ENCODE measurements at regions not wholly inside any gene's neighbourhood (a gene's known extent, or its start where the extent isn't known, plus 50 kb on each side); places are given as distances from the start of the nearest gene placed in this dataset.

- Mint-ChIP-seq H3K4me3 (ENCODE audit: unreplicated experiment) (no peak overlapping the region), H3K27me3 (ENCODE audit: insufficient read depth, unreplicated experiment) (no peaks in the 10 kb centered on the region), H3K27ac (ENCODE audit: unreplicated experiment) (no peak overlapping the region), H3K36me3 (ENCODE audit: insufficient read depth, unreplicated experiment) (no peaks in the 10 kb centered on the region), H3K4me1 (ENCODE audit: low read depth, unreplicated experiment) (no peaks in the 10 kb centered on the region), H3K9me3 (ENCODE audit: unreplicated experiment) (no peaks in the 10 kb centered on the region)
- H3K36me3 ChIP-seq (ENCODE audit: control insufficient read depth, insufficient read depth, low read length) = no peaks in the 10 kb centered on the region
- ChIA-PET POLR2A (no interaction called here), CTCF (no interaction called here)
- intact Hi-C loops (cut with micrococcal nuclease; ENCODE audit: unreplicated experiment) = no loop called here
- H3K4me1 ChIP-seq = no peaks in the 10 kb centered on the region
- H3K9me3 ChIP-seq = no peaks in the 10 kb centered on the region
- H3K27me3 ChIP-seq (replicated peaks; ENCODE audit: control insufficient read depth, insufficient read depth, low read length) = no peaks in the 10 kb centered on the region
- no peak overlapping the region for H3K4me3 ChIP-seq (ENCODE audit: low read depth, low read length)
- BruUV-seq (replicated peaks) = no TSS peak
- DNase-seq = no peak
- TF ChIP-seq, protein P1, sequence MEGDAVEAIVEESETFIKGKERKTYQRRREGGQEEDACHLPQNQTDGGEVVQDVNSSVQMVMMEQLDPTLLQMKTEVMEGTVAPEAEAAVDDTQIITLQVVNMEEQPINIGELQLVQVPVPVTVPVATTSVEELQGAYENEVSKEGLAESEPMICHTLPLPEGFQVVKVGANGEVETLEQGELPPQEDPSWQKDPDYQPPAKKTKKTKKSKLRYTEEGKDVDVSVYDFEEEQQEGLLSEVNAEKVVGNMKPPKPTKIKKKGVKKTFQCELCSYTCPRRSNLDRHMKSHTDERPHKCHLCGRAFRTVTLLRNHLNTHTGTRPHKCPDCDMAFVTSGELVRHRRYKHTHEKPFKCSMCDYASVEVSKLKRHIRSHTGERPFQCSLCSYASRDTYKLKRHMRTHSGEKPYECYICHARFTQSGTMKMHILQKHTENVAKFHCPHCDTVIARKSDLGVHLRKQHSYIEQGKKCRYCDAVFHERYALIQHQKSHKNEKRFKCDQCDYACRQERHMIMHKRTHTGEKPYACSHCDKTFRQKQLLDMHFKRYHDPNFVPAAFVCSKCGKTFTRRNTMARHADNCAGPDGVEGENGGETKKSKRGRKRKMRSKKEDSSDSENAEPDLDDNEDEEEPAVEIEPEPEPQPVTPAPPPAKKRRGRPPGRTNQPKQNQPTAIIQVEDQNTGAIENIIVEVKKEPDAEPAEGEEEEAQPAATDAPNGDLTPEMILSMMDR (IDR thresholded peaks at IDR 0.05; ENCODE audit: insufficient read depth in 1 of 2, low read depth in 1 of 2, low read length in 1 of 2, severe bottlenecking in 1 of 2, unreplicated experiment in 1 of 2) = no peak
Measured at GRCh38 chr2:19201911-19202462, 156.4 kb downstream of the OSR1 start.

DNA sequence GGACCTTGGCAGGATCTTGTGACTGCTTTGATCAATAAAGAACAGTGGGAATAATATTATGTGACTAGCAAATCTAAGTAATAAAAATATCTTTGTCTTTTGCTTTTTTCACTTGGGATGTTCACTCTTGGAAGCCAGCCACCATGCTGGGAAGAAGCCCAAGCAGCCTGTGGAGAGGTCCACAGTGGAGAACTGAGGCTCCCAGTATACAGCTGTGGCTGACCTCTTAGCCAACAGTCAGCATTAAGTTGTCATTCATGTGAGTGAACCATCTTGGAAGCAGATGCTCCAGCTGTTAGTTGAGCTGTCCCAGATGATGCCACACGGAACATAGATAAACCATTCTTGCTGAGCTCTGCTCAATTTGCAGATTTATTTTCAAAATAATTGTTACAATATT lies 160.0 kb downstream of the OSR1 start:
- H3K4me1 Mint-ChIP-seq (ENCODE audit: low read depth, unreplicated experiment) = no peaks in the 10 kb centered on the region
- no peaks in the 10 kb centered on the region for H3K27me3 ChIP-seq (replicated peaks; ENCODE audit: control insufficient read depth, insufficient read depth, low read length)
- no peak for DNase-seq
- BruUV-seq (replicated peaks) = no TSS peak
- no peak overlapping the region for H3K4me3 ChIP-seq (ENCODE audit: low read depth, low read length)
- ChIA-PET POLR2A (no interaction called here), CTCF (no interaction called here)
- H3K4me3 Mint-ChIP-seq (ENCODE audit: unreplicated experiment) = no peak overlapping the region
- H3K27ac Mint-ChIP-seq (ENCODE audit: unreplicated experiment) = no peak overlapping the region
- intact Hi-C loops (cut with micrococcal nuclease; ENCODE audit: unreplicated experiment) = no loop called here
- TF ChIP-seq, protein P1 (IDR thresholded peaks at IDR 0.05; ENCODE audit: insufficient read depth in 1 of 2, low read depth in 1 of 2, low read length in 1 of 2, severe bottlenecking in 1 of 2, unreplicated experiment in 1 of 2) = no peak
- H3K9me3 Mint-ChIP-seq (ENCODE audit: unreplicated experiment) = no peaks in the 10 kb centered on the region
- H3K27me3 Mint-ChIP-seq (ENCODE audit: insufficient read depth, unreplicated experiment) = no peaks in the 10 kb centered on the region
- no peaks in the 10 kb centered on the region for H3K36me3 ChIP-seq (ENCODE audit: control insufficient read depth, insufficient read depth, low read length)
- H3K9me3 ChIP-seq = no peaks in the 10 kb centered on the region
- H3K36me3 Mint-ChIP-seq (ENCODE audit: insufficient read depth, unreplicated experiment) = no peaks in the 10 kb centered on the region
- no peaks in the 10 kb centered on the region for H3K4me1 ChIP-seq

GRCh38 chr2:19195661-19196060 lies 162.8 kb downstream of the OSR1 start:
- CTCF ChIA-PET = no interaction called here
- Histone ChIP-seq H3K36me3 (ENCODE audit: control insufficient read depth, insufficient read depth, low read length) (no peaks in the 10 kb centered on the region), H3K27me3 (replicated peaks; ENCODE audit: control insufficient read depth, insufficient read depth, low read length) (no peaks in the 10 kb centered on the region), H3K4me3 (ENCODE audit: low read depth, low read length) (no peak overlapping the region), H3K4me1 (no peaks in the 10 kb centered on the region), H3K9me3 (no peaks in the 10 kb centered on the region)
- intact Hi-C loops (cut with micrococcal nuclease; ENCODE audit: unreplicated experiment) = no loop called here
- H3K27me3 Mint-ChIP-seq (ENCODE audit: insufficient read depth, unreplicated experiment) = no peaks in the 10 kb centered on the region
- no peak overlapping the region for H3K27ac Mint-ChIP-seq (ENCODE audit: unreplicated experiment)
- no peak overlapping the region for H3K4me3 Mint-ChIP-seq (ENCODE audit: unreplicated experiment)
- no peaks in the 10 kb centered on the region for H3K4me1 Mint-ChIP-seq (ENCODE audit: low read depth, unreplicated experiment)
- no TSS peak for BruUV-seq (replicated peaks)
- no peak for DNase-seq
- TF ChIP-seq, protein P1 (IDR thresholded peaks at IDR 0.05; ENCODE audit: insufficient read depth in 1 of 2, low read depth in 1 of 2, low read length in 1 of 2, severe bottlenecking in 1 of 2, unreplicated experiment in 1 of 2) = no peak
- no peaks in the 10 kb centered on the region for H3K36me3 Mint-ChIP-seq (ENCODE audit: insufficient read depth, unreplicated experiment)
- POLR2A ChIA-PET = no interaction called here
- no peaks in the 10 kb centered on the region for H3K9me3 Mint-ChIP-seq (ENCODE audit: unreplicated experiment)
